GM23248 (cell line): ENCODE measurements at regions not wholly inside any gene's neighbourhood (a gene's known extent, or its start where the extent isn't known, plus 50 kb on each side); places are given as distances from the start of the nearest gene placed in this dataset.

Experiments used
- DNase-seq: peaks from one replicate; pipeline ENCODE4 v3.0.0-alpha.2; 2015
- H2AFZ ChIP-seq: fragments of 200-600 bp; sonication (generic); 2 replicates; pipeline ENCODE4 v1.6.1; 2016; ENCODE audit warnings: antibody characterized with exemption
- H3F3A ChIP-seq: fragments of 200-600 bp; sonication (generic); 2 replicates; pipeline ENCODE4 v1.6.1; 2016; ENCODE audit warnings: mild to moderate bottlenecking, antibody characterized with exemption, mixed run types; ENCODE audit not compliant: insufficient read depth
- H3K27ac ChIP-seq: fragments of 200-600 bp; sonication (generic); 2 replicates; pipeline ENCODE4 v1.5.1; 2016; ENCODE audit warnings: mild to moderate bottlenecking
- H3K27me3 ChIP-seq: fragments of 200-600 bp; sonication (generic); replicated peaks from 2 replicates; pipeline ENCODE4 v1.6.1; 2016; ENCODE audit warnings: mild to moderate bottlenecking; ENCODE audit not compliant: insufficient read depth
- H3K36me3 ChIP-seq: fragments of 200-600 bp; sonication (generic); 2 replicates; pipeline ENCODE4 v1.6.1; 2016; ENCODE audit warnings: low read depth, mild to moderate bottlenecking
- H3K4me1 ChIP-seq: fragments of 200-600 bp; sonication (generic); 2 replicates; pipeline ENCODE4 v1.6.1; 2016; ENCODE audit warnings: mild to moderate bottlenecking; ENCODE audit not compliant: insufficient read depth
- H3K4me2 ChIP-seq: fragments of 200-600 bp; sonication (generic); one replicate; pipeline ENCODE4 v1.6.1; 2016; ENCODE audit warnings: mild to moderate bottlenecking; ENCODE audit not compliant: unreplicated experiment
- H3K4me3 ChIP-seq: fragments of 200-600 bp; sonication (generic); 2 replicates; pipeline ENCODE4 v1.5.1; 2016; ENCODE audit warnings: mild to moderate bottlenecking
- H3K79me2 ChIP-seq: fragments of 200-600 bp; sonication (generic); 2 replicates; pipeline ENCODE4 v1.6.1; 2016; ENCODE audit warnings: mild to moderate bottlenecking; ENCODE audit not compliant: insufficient read depth
- H3K9ac ChIP-seq: fragments of 200-600 bp; sonication (generic); 2 replicates; pipeline ENCODE4 v1.6.1; 2016; ENCODE audit warnings: mild to moderate bottlenecking
- H3K9me2 ChIP-seq: fragments of 200-600 bp; sonication (generic); 2 replicates; pipeline ENCODE4 v1.6.1; 2016; ENCODE audit warnings: mixed run types, mild to moderate bottlenecking, moderate library complexity; ENCODE audit not compliant: insufficient read depth
- H3K9me3 ChIP-seq: fragments of 200-600 bp; sonication (generic); one replicate; pipeline ENCODE4 v1.6.1; 2017; ENCODE audit warnings: low read depth
- H4K20me1 ChIP-seq: fragments of 200-600 bp; sonication (generic); 2 replicates; pipeline ENCODE4 v1.6.0; 2016; ENCODE audit not compliant: insufficient read depth
- EZH2 ChIP-seq: fragments of 200-600 bp; sonication (generic); IDR thresholded peaks from 2 replicates; pipeline ENCODE4 v1.6.1; 2018; ENCODE audit warnings: antibody characterized with exemption, mild to moderate bottlenecking; ENCODE audit not compliant: insufficient read depth, poor library complexity, severe bottlenecking
- EZH2phosphoT487 ChIP-seq: fragments of 200-600 bp; sonication (generic); IDR thresholded peaks from 2 replicates; pipeline ENCODE4 v1.6.1; 2018; ENCODE audit warnings: antibody characterized with exemption, moderate library complexity, mild to moderate bottlenecking, low read depth; ENCODE audit not compliant: insufficient read depth
- WGBS, 2 experiments: methylation state at CpG; one replicate each; pipeline ENCODE4 v1.1.6; 2015 to 2017; ENCODE audit warnings: low lambda C conversion rate in 2 of 2, low coverage in 1 of 2; ENCODE audit errors: missing lambda C conversion rate in 2 of 2; 5-methylcytosine and 5-hydroxymethylcytosine counted together
- in situ Hi-C: fragments of 300-500 bp; cut with MboI; formaldehyde crosslinking; loops from 2 replicates; pipeline ENCODE4 v1.15.0; 2020

DNA sequence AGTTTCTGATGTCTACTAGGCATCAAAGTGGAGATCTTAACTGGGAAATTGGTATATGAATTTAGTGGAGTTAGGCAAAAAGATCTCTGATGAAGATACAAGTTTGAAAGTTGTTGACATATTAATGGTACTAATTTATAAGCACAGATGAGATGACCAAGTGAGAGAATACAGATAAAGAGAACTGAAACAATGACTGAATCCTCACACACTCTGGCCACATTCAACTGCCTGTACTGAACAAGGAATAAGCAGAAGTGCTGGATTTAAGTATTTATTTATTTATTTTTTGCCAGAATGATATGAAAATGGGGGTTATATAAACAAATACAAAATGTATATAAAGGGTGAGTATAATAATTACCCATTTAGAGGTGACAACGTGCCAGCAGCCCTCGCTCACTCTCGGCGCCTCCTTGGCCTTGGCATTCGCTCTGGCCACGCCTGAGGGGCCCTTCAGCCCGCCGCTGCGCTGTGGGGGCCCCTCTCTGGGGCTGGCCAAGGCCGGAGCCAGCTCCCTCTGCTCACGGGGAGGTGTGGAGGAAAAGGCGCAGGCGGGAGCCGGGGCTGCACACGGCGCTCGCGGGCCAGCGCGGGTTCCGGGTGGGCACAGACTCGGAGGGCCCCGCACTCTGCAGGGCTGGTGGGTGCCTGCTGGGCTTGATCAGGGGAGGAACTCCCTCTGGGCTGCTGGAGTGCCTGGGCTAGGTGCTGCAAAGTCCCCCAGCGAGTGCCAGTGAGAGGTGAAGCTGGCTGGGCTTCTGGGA lies 1363.9 kb upstream of the CRIM1 start:
- H3K4me3 ChIP-seq, result no peak overlapping the region
- H3K36me3 ChIP-seq, result no peaks in the 10 kb centered on the region
- TF ChIP-seq EZH2phosphoT487 (no peak), EZH2 (no peak)
- H3K9me2 ChIP-seq, result no peaks in the 10 kb centered on the region
- H3K9ac ChIP-seq, result no peak overlapping the region
- no peaks in the 10 kb centered on the region for H3K27me3 ChIP-seq
- no peak overlapping the region for H2AFZ ChIP-seq
- no peaks in the 10 kb centered on the region for H3K9me3 ChIP-seq
- H3K27ac ChIP-seq, result no peak overlapping the region
- H3F3A ChIP-seq, result no peaks in the 10 kb centered on the region
- no peaks in the 10 kb centered on the region for H3K79me2 ChIP-seq
- H3K4me1 ChIP-seq, result no peaks in the 10 kb centered on the region
- WGBS, 2 experiments, result 66 to 68% methylated on average over 23 to 24 of the region's 24 CpGs
- in situ Hi-C loops, result no loop called here
- no peaks in the 10 kb centered on the region for H4K20me1 ChIP-seq
- no peak for DNase-seq
- H3K4me2 ChIP-seq, result no peak overlapping the region

GRCh38 chr2:34985474-34985873 lies 1370.1 kb upstream of the CRIM1 start:
- DNase-seq, result no peak
- Histone ChIP-seq H3K9me3 (no peaks in the 10 kb centered on the region), H2AFZ (no peak overlapping the region), H3K9ac (no peak overlapping the region), H3K79me2 (no peaks in the 10 kb centered on the region), H3K9me2 (no peaks in the 10 kb centered on the region), H3K27me3 (no peaks in the 10 kb centered on the region), H3K27ac (no peak overlapping the region), H3K4me3 (no peak overlapping the region), H3F3A (no peaks in the 10 kb centered on the region), H3K36me3 (no peaks in the 10 kb centered on the region), H3K4me2 (no peak overlapping the region), H4K20me1 (no peaks in the 10 kb centered on the region), H3K4me1 (no peaks in the 10 kb centered on the region)
- in situ Hi-C loops, result no loop called here
- no peak for TF ChIP-seq EZH2phosphoT487
- TF ChIP-seq EZH2, result no peak

DNA sequence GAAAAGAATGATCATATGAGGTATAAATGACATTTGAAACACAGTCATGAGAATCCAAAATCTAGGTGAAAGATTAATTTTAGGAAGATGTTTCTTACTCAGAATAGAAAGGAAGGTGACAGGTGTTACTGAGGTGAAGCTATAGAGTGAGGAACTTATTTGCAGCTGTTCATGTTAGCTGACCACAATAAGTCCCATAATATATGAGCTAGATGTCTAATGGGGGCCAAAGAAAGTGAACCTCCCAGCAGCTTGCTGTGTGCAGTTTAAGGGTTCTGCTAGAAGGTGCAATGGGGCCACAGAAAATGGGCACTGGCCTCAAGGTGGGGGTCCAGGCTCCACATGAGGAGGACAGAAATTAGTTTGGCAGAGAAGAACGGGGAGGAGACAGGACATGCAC lies 1374.9 kb upstream of the CRIM1 start:
- H3K9ac ChIP-seq, result no peak overlapping the region
- WGBS, 2 experiments, result 6 to 17% methylated on average over 1 of the region's 1 CpG
- TF ChIP-seq EZH2phosphoT487 (no peak), EZH2 (no peak)
- H3K4me3 ChIP-seq, result no peak overlapping the region
- no peaks in the 10 kb centered on the region for H3K79me2 ChIP-seq
- H3F3A ChIP-seq, result no peaks in the 10 kb centered on the region
- no peaks in the 10 kb centered on the region for H3K9me3 ChIP-seq
- no peak overlapping the region for H3K27ac ChIP-seq
- no peaks in the 10 kb centered on the region for H3K36me3 ChIP-seq
- H3K4me1 ChIP-seq, result no peaks in the 10 kb centered on the region
- H3K4me2 ChIP-seq, result no peak overlapping the region
- H2AFZ ChIP-seq, result no peak overlapping the region
- no peak for DNase-seq
- in situ Hi-C loops, result no loop called here
- no peaks in the 10 kb centered on the region for H3K27me3 ChIP-seq
- no peaks in the 10 kb centered on the region for H3K9me2 ChIP-seq
- no peaks in the 10 kb centered on the region for H4K20me1 ChIP-seq

DNA sequence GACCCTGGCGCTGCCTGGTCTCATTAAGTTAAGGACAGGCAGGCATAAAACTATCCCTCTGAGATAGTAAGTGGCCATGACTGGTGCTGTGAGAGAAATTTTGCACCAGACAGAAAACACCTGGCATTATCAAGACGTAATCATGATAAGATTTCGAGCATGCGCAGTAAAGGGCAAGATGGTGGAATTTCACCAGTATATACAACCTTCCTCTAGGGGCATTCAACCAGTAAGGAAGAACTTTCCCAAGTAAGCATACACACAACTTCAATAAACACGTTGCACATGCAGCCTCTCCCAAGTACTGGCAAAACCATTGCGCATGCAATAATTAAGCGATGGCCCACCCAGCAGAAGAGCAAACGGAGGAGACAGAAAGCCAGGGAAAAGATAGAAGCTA lies 1376.4 kb upstream of the CRIM1 start:
- no peak overlapping the region for H3K4me2 ChIP-seq
- H3K9me2 ChIP-seq, result no peaks in the 10 kb centered on the region
- H3K9ac ChIP-seq, result no peak overlapping the region
- H3K79me2 ChIP-seq, result no peaks in the 10 kb centered on the region
- no peaks in the 10 kb centered on the region for H3K9me3 ChIP-seq
- in situ Hi-C loops, result no loop called here
- no peaks in the 10 kb centered on the region for H4K20me1 ChIP-seq
- H3K27me3 ChIP-seq, result no peaks in the 10 kb centered on the region
- no peak overlapping the region for H2AFZ ChIP-seq
- no peak overlapping the region for H3K4me3 ChIP-seq
- no peaks in the 10 kb centered on the region for H3K4me1 ChIP-seq
- H3F3A ChIP-seq, result no peaks in the 10 kb centered on the region
- H3K36me3 ChIP-seq, result no peaks in the 10 kb centered on the region
- DNase-seq, result no peak
- WGBS, 2 experiments, result 39 to 42% methylated on average over 8 of the region's 8 CpGs
- no peak overlapping the region for H3K27ac ChIP-seq
- TF ChIP-seq EZH2phosphoT487 (no peak), EZH2 (no peak)

DNA sequence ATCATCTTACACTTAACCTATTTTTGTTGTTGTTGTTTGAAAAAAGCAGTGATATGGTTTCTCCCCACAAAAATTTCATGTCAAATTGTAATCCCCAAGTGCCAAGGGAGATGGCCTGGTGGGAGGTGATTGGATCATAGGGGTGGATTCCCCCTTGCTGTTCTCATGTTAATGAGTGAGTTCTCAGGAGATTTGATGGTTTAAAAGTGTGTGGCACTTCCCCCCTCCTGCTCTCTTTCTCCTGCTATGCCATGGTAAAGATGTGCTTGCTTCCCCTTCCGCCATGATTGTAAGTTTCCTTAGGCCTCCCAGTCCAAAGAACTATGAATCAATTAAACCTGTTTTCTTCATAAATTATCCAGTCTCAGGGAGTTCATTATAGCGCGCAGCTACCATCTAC lies 1362.7 kb upstream of the FAM98A start:
- in situ Hi-C loops, result no loop called here
- no peak overlapping the region for H2AFZ ChIP-seq
- TF ChIP-seq EZH2phosphoT487, result no peak
- TF ChIP-seq EZH2, result no peak
- 48 to 54% methylated on average over 3 of the region's 3 CpGs for WGBS, 2 experiments
- no peaks in the 10 kb centered on the region for H3K27me3 ChIP-seq
- no peak overlapping the region for H3K4me3 ChIP-seq
- H3K27ac ChIP-seq, result no peak overlapping the region
- no peak for DNase-seq
- no peaks in the 10 kb centered on the region; the same call in 1 of the 2 replicates for H3K9me2 ChIP-seq
- no peak overlapping the region for H3K4me2 ChIP-seq
- no peaks in the 10 kb centered on the region for H3K79me2 ChIP-seq
- no peaks in the 10 kb centered on the region for H3F3A ChIP-seq
- H3K4me1 ChIP-seq, result no peaks in the 10 kb centered on the region
- H3K36me3 ChIP-seq, result no peaks in the 10 kb centered on the region
- no peaks in the 10 kb centered on the region for H3K9me3 ChIP-seq
- H4K20me1 ChIP-seq, result no peaks in the 10 kb centered on the region
- H3K9ac ChIP-seq, result no peak overlapping the region
